HG03520 (cell line): ENCODE measurements at regions not wholly inside any gene's neighbourhood (a gene's known extent, or its start where the extent isn't known, plus 50 kb on each side); places are given as distances from the start of the nearest gene placed in this dataset.

ENCODE experiments used
- ATAC-seq: cut with Tn5 transposase; IDR thresholded peaks from one replicate; pipeline ENCODE4 v1.9.1; 2021; ENCODE audit warnings: mild to moderate bottlenecking, moderate library complexity; ENCODE audit not compliant: unreplicated experiment

DNA sequence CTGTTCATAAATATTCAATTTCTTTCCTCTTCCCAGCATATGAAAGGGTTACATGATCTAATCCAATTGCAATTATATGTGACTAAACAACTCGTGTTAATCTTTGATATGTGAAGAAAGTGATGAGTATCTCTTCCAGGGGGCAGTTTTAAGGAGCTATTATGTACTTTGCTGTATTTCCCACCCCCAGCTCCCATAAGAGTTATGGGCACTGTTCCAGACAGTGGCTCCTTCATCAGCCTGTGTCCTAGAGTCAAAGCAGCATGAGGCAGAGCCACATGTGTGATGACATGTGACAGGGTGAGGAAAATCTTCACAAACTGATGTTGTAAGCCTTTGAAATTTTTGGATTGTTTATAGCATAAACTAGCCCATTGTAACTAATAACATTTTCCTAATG is 315.4 kb downstream of the DIPK2A start:
- no peak for ATAC-seq

DNA sequence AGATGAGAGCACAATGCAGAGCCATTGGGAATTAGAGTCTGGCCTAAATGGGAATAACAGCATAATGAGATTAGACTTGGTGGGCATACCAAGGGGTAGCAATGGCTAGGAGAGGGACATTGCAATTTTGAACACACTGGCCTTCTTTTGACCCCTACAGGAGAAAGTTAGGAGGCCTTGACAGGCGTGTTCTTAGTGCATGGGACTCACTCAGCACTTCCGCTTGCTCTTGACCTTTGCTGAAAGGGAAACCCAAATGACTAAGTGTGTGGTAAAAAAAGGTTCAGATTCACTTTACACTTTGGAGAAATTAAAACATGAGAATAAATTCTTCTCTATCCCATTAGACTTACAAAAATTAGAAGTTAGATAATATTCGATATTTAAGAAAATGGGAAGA is 317.4 kb downstream of the DIPK2A start:
- peak; percentile 64 for ATAC-seq

GRCh38 chr3:144294659-144295538 is 323.3 kb downstream of the DIPK2A start:
- peak; percentile 85 for ATAC-seq

GRCh38 chr3:144295613-144296012 is 324.0 kb downstream of the DIPK2A start:
- no peak for ATAC-seq

- ATAC-seq, result no peak
Observed at GRCh38 chr3:144296808-144297207, 325.2 kb downstream of the DIPK2A start.

GRCh38 chr3:144301863-144302262 is 330.2 kb downstream of the DIPK2A start:
- ATAC-seq, result no peak

DNA sequence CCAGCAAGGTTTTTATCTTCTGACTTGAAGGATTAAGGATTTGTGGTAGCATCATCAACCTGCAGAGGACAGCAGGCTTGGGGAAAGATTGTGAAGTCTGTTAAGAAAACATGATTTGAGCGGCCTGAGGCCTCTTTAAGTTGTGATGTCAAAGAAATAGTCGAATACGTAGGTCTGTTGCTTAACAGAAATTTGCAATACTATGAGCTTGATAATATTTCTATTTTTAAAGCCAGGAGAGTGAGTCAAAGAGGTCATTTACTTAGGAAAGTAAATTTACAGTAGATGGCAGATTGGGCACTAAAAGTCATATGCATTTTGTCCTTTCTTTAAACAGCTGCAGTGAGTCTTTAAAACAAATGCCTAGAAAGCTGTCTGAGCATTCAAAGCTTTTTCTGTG is 336.3 kb downstream of the DIPK2A start:
- no peak for ATAC-seq

DNA sequence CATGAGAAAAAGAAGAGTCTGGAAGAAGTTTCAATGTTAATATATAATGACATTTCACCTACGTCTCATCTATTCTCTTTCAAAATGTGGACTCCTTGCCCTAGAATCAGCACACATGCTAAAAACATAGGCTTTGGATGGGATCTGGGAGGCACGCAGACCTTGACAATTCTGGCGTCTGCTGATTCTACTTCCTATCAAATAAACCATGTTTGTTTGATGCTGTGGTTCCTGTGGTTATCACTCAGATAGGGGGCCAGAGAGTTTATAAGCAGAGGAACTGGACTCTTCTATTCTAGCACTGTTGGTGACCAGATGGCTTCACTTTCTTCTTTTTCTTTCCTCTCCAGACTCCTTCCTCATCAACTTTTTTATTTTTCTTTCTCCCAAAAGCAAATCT is 336.8 kb downstream of the DIPK2A start:
- ATAC-seq, result no peak

DNA sequence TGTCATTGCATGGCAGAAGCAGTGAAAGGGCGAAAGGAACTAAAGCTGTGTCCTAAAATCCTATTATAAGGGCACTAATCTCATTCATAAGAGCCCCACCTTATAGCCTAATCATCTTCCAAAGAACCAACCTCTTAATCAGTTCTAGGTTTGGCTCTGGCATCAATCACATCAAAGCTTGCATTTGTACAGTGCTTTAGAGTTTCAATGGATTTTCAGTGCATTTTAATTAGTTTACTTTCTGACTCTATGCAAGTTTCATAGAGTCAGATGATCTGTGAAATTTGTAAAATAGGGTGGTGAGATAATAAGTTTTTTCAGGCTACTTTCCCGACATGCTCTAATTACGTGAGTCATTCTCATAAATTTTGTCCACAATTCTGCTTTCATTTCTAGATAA is 341.1 kb downstream of the DIPK2A start:
- no peak for ATAC-seq

DNA sequence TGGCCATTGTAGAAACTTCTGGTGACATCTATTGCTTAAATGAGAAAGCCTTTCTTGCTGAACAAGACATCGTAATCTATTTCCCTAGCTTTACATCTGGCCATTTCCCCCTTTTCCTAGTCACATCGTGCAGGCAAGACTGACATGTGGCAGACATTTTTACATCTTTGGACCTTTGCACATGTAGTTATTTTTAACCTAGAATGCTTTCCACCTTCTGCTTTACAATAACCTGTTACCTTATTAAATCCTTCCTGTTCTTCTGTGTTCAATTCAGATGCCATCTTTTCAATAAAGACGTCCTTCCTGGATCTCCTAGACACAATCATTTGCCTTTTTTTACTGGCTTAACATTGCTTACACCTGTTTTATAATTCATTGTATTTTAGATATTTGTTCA is 343.3 kb downstream of the DIPK2A start:
- ATAC-seq, result no peak

DNA sequence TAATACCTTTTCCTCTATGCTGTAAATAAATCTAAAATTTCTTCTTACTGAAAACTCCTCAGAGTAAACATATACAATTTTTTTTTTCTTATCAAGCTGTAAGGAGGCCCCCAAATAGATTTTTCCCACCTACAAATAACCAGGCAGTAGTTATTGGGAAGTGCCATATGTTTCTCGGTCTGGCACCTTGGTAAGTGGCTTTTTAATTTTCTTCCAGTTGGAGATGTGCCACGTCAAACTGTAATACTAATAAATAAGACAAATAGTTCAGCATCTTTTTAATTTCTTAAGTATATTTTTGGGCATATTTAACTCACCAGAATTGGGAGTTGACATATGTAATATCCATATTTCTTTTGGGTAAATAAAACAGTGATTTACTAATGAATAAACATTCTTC is 346.3 kb downstream of the DIPK2A start:
- ATAC-seq, result no peak

- no peak for ATAC-seq
Observed at GRCh38 chr3:144324076-144324475, 352.5 kb downstream of the DIPK2A start.

- no peak for ATAC-seq
Observed at GRCh38 chr3:144332868-144333267, 361.2 kb downstream of the DIPK2A start.

DNA sequence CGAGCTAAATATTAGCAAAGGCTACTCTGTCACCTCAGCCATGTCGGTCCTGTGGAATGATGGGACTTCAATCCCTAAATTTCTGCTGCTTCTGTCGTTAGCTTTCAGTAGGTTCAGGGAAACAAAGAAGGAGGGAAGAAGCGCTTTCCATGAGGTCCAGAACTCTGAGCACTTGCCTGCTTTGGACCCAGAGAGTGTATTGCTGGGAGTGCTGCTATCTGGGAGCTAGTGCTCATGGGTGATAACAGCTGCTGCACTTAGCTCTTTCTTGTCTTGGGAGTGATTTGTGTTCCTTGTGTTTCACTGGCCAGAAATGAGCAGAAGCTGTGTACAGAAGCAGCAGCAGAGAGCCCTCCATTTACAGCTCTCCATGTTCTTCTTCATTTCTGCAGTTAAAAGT is 369.8 kb downstream of the DIPK2A start:
- ATAC-seq, result no peak

DNA sequence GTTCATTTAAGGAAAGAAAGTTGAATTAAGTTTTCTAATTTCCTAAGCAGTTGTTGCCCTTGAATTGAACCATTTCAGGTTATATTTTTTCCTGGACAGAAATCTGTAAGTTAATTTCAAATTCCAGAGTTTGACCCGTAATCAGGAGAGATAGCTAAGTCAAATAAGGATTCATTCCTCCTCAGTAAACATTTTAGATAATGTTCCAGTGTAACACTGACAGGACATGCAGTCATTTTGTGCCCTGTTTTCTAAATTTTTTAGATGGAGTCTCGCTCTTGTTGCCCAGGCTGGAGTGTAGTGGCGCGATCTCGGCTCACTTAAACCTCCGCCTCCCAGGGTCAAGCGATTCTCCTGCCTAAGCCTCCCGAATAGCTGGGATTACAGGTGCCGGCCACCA is 371.7 kb downstream of the DIPK2A start:
- ATAC-seq, result no peak

- ATAC-seq, result no peak
Observed at GRCh38 chr3:144343777-144344176, 372.2 kb downstream of the DIPK2A start.

DNA sequence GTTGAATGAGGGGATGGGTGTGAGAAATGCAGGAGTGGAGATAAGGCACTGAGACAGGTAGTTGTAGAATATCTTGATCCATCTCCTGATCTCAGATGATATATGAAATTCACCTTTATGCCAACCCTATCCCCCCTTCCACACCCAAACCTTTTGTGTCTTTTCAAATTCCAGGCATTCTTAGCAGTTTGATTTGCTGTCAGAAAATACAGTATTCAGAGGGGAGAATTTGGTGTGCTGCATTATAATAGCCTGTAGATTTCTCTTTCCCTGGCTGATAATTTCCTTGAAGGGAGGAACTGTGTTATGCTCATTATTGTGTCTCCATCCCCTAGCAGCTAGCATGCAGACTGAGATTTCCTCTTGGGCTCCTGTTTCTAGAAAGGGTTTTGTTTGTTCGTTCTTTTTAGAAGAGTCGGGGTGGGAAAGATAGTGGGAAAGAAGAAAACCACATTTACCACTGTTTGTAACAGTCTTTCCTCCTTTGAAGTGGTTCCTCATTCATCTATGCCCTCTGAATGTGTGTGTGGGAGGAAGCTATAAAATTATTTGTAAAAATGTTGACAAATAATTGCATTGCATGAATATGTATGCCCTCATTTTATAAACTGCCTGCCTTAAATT is 373.4 kb downstream of the DIPK2A start:
- ATAC-seq, result no peak

GRCh38 chr3:144350125-144350524 is 378.5 kb downstream of the DIPK2A start:
- no peak for ATAC-seq

DNA sequence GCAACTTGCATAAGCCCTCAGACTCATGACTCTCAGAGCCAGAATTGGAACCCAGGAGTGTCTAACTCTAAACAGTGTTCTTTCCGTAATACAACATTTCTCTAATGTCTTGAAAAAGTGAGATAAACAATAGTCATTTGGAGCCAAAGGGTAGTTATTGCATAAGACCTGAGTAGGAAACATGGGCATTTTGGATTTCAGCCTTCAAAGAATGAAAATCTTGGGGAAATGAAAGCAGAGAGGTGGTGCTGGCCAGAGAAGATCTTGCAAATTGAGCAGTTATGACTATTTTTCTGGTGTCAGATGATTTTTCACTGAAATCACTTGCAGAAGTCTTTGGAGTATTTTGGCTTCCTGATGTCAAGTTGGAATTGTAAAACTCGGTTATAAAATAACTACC is 379.4 kb downstream of the DIPK2A start:
- ATAC-seq, result no peak

DNA sequence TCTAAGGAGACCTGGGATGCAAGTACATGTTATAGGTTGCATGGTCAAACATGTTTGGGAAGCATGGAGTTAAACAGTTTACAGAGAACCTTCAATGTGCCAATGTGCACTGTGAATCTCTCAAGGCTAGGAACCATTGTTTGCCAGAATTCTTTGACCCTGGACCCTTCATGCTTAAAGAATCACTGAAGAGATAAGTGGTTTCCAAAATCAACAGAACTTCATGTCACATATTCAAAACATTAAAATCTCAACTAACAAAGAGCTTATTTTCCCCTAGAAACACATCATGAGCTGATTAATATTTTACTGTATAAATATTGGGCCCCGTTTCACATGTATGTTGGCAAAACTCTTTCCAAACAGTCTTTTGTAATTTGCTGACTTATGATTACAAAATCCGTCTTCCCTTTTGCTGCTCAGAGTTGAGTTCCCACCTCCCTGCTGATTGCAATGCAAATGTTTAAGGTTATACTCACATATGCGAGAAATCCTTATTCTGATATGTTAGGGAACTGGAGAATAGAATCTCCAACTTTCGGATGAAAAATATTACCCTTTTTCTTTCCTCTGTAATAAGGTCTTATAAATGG is 380.2 kb downstream of the DIPK2A start:
- no peak for ATAC-seq

GRCh38 chr3:144358191-144358590 is 386.6 kb downstream of the DIPK2A start:
- no peak for ATAC-seq

- ATAC-seq, result no peak
Observed at GRCh38 chr3:144361002-144361401, 389.4 kb downstream of the DIPK2A start.
